22Rv1 (cell line): ENCODE measurements at regions not wholly inside any gene's neighbourhood (a gene's known extent, or its start where the extent isn't known, plus 50 kb on each side); places are given as distances from the start of the nearest gene placed in this dataset.

Experiments used
- CTCF ChIP-seq: fragments of 450-650 bp; IDR thresholded peaks from 2 replicates; pipeline ENCODE4 v1.5.1; 2017; ENCODE audit warnings: mild to moderate bottlenecking
- ZFX ChIP-seq: fragments of 450-650 bp; IDR thresholded peaks from 2 replicates; pipeline ENCODE4 v1.6.1; 2017; ENCODE audit warnings: antibody characterized with exemption, borderline replicate concordance

- TF ChIP-seq CTCF (no peak), ZFX (no peak)
Observed at GRCh38 chr7:145784809-145785780, 331.5 kb upstream of the CNTNAP2 start.
